Motor neuron (in vitro differentiated cells): ENCODE measurements at regions not wholly inside any gene's neighbourhood (a gene's known extent, or its start where the extent isn't known, plus 50 kb on each side); places are given as distances from the start of the nearest gene placed in this dataset.

Experiments used
- ATAC-seq, 8 experiments: fragments of 200-7000 bp; cut with Tn5 transposase; replicated peaks in 6 of 8; 2 replicates each; pipeline ENCODE4 v1.8.0; 2021; ENCODE audit warnings: mild to moderate bottlenecking in 8 of 8, moderate library complexity in 8 of 8
- H3K27ac ChIP-seq, 2 donors: fragments of 250-450 bp; sonication (Bioruptor Pico); 2 replicates each; pipeline ENCODE4 v1.9.0; 2021; ENCODE audit warnings: antibody characterized with exemption in 2 of 2, mild to moderate bottlenecking in 2 of 2, moderate library complexity in 1 of 2
- H3K4me1 ChIP-seq, 2 donors: fragments of 250-450 bp; sonication (Bioruptor Pico); replicated peaks in 1 of 2; 2 replicates each; pipeline ENCODE4 v1.6.1; 2021; ENCODE audit warnings: antibody characterized with exemption in 2 of 2, mild to moderate bottlenecking in 2 of 2, moderate library complexity in 1 of 2
- H3K4me3 ChIP-seq, 5 donors: fragments of 250-450 bp; sonication (Bioruptor Pico); 2 replicates each; pipeline ENCODE4 v1.9.0; 2021; ENCODE audit warnings: antibody characterized with exemption in 5 of 5, mild to moderate bottlenecking in 5 of 5, moderate library complexity in 4 of 5
- WGBS, 10 experiments: fragments of 450-650 bp; shearing (Covaris generic); methylation state at CpG; one replicate each; pipeline ENCODE4 v1.0.0; 2022; 5-methylcytosine and 5-hydroxymethylcytosine counted together
- in situ Hi-C, 9 experiments: fragments of 400-800 bp; cut with MboI; loops; one replicate each; pipeline ENCODE4 v1.15.0; 2021; ENCODE audit warnings: low sequenced_read_pairs in 9 of 9, low pct_unique_long_range_greater_than_20kb in 2 of 9; ENCODE audit not compliant: unreplicated experiment in 9 of 9

DNA sequence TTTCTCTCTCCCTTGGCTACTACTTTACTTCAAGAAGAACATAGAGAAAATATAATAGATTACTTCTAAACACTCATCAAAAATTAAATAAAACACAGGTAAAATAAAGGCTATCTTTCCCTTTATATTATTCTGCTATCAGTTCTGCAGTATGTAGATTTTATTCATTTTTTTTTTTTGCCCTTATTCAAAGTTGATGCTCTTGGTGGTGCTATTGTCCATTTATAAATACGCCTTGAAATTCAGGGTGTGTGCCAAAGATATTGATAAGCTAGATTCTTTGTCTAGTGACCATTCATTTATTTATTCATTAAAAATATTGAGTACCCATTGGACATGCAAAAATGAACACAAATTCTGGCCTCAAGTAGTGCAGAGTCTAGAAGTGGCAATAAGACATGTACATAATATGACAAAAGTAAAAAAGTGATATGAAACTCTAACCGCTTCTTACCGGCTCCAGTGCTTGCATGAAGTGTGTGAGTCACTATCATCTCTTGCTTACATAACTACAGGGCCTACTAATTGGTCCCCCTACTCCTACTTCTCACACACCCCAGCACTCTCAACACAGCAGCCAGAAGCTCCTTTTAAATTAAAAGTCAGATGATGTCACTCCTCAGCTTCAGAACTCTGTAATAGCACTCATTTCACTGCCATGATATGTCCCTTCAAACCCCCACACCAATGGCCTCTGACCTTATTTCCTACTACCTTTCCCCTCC is 208.3 kb upstream of the FANCL start:
- WGBS, 10 experiments: 15 to 100% (median 81%) methylated on average over 1 to 3 of the region's 3 CpGs

DNA sequence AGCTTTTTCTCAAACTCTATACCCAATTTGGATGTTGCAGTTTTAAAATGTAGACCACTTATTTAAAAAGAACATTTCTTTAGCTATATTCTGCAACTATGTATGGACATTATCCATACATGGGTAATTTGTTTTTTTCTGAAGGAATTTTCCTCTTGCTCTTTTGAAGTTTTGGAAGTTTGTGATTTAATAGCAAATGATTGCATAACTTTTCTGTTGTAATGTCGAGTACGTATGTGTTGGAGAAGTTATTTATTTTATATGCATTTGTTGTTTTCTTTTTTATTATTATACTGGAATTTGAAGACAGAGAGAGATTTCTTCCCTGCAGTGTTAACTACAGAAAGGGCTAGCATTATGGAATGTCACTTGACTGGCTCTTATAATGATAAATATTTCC is 207.7 kb upstream of the FANCL start:
- no peak for ATAC-seq
- Histone ChIP-seq H3K27ac (no peak overlapping the region), H3K4me3 (no peak overlapping the region), H3K4me1 (no peaks in the 10 kb centered on the region)
- 43 to 100% (median 89%) methylated on average over 2 of the region's 2 CpGs; no CpG with 5 or more reads in 1 of the 10 experiments for WGBS, 10 experiments
- in situ Hi-C loops: loop anchor here in 2 of 9 experiments (10.0 to 25.0 kb wide), 3 partner anchors 312 to 544 kb away; no protein-coding TSS in a partner anchor

More for the DNA sequence above, 208.3 kb upstream of the FANCL start:
- Histone ChIP-seq H3K4me3 (no peak overlapping the region), H3K27ac (no peak overlapping the region), H3K4me1 (no peaks in the 10 kb centered on the region)
- ATAC-seq: peak in 7 of 8 experiments; percentile 65 to 98 (median 96)
- in situ Hi-C loops: loop anchor here in 2 of 9 experiments (10.0 to 25.0 kb wide), 3 partner anchors 312 to 545 kb away; no protein-coding TSS in a partner anchor

DNA sequence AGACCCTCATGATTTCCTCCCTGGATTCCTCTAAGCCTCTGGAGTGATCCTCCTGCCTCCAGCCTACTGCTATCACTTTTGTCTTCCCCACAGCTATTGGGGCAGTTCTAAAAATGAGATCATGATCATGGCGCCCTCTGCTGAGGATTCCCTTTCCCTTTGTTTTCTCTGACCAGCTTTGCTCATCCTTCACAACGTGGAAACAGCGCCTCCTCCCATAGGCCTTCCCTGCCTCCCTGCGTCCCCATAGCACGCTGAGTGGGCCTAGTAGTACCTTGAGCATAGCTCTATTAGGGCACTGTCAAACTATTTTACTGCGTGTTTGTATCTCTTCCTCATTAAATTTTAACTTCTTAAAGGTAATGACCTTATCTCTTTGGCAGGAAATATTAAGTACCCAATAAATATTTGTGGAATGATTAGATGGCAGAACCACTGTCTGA is 207.0 kb upstream of the FANCL start:
- no peaks in the 10 kb centered on the region for H3K4me1 ChIP-seq
- no peak overlapping the region for H3K4me3 ChIP-seq
- in situ Hi-C loops: loop anchor here in 2 of 9 experiments (10.0 to 25.0 kb wide), 3 partner anchors 311 to 543 kb away; no protein-coding TSS in a partner anchor
- WGBS, 10 experiments: 0 to 41% (median 11%) methylated on average over 1 to 6 of the region's 6 CpGs; no CpG with 5 or more reads in 2 of the 10 experiments
- H3K27ac ChIP-seq: no peak overlapping the region
- ATAC-seq: peak; percentile 47 to 93 (median 82)

DNA sequence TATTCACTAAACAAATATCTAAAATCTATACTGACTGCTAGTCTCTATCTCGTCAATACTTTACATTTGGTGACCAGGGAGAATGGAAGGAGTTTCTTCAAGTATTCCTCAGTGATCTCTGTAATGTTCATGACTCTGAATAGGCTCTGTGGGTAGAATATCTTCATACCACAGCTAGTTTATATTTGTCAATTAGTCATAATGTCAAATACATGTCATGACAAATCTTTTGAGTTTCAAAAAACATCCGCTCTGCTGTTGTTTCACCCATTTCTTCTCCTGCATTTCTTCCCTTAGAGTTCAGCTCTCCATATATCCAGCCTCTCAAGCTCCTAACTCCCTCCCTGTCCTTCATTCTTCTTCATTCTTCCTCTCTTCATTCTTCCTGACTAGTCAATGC is 206.5 kb upstream of the FANCL start:
- Histone ChIP-seq H3K4me3 (no peak overlapping the region), H3K27ac (no peak overlapping the region), H3K4me1 (no peaks in the 10 kb centered on the region)
- ATAC-seq: no peak
- 75 to 100% (median 95%) methylated on average over 1 to 2 of the region's 2 CpGs; no CpG with 5 or more reads in 2 of the 10 experiments for WGBS, 10 experiments
- in situ Hi-C loops: loop anchor here in 2 of 9 experiments (10.0 to 25.0 kb wide), 3 partner anchors 310 to 543 kb away; no protein-coding TSS in a partner anchor

DNA sequence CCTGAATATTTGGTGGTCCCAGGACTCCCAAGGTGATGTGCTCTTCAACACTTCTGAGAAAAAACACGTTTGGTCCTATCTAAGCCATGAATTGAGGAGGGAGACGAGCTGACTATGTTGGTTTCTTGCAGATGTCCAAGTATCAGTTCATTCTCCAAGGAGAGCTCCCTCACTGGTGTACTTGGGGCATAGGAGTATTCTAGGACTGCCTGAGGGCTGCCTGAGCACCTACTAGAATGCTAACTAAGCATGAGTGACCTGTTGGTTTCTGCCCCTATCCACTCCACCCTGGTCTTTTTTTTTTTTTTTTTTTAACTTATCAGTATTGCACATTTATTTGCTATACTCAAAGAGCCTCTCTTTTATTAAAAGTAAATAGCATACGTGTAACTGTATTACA is 200.5 kb upstream of the FANCL start:
- in situ Hi-C loops: loop anchor here in 2 of 9 experiments (10.0 to 25.0 kb wide), 3 partner anchors 304 to 537 kb away; no protein-coding TSS in a partner anchor

DNA sequence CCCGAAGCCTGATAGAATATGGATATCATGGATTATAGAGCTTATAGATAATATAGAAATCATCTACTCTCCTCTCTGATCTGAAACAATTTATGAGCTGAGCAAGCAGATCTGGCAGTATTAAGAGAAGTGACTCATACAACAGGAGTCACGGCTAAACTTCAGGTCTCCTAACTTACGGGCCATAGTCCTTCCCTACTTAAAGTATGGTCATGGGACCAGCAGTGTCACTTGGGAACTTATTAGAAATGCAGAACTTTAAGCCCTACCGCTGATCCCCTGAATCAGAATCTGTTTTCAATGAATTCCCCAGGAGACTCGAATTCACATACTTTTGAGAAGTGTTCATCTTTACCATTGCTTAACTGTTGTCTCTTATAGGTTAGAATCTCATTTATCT is 195.7 kb upstream of the FANCL start:
- in situ Hi-C loops: loop anchor here in 2 of 9 experiments (25.0 kb wide), 2 partner anchors 300 to 525 kb away; no protein-coding TSS in a partner anchor

More for the DNA sequence above, 200.5 kb upstream of the FANCL start:
- H3K4me3 ChIP-seq: no peak overlapping the region
- no peak for ATAC-seq
- no peaks in the 10 kb centered on the region for H3K4me1 ChIP-seq
- 20 to 100% (median 82%) methylated on average over 1 to 3 of the region's 3 CpGs for WGBS, 10 experiments
- H3K27ac ChIP-seq: no peak overlapping the region

DNA sequence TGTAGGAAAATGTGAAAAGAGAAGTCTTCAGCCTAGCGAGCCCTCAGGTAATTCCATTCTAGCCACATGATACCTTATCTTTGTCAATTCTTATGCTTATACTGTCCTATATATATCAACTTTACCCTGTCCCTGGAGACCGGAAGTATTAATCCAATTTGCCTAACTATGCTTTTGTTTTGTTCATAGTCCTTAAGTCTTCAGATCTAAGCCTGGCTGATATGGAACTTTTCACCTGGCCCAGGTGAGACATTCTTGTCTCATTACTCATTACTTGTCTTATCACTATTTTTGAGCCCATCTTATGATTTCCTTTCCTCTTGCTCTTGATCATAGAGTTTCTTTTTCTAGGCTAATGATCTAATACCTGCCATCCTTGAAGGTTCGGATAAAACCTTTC is 194.1 kb upstream of the FANCL start:
- Histone ChIP-seq H3K27ac (no peak overlapping the region), H3K4me1 (no peaks in the 10 kb centered on the region), H3K4me3 (no peak overlapping the region)
- in situ Hi-C loops: loop anchor here in 2 of 9 experiments (25.0 kb wide), 2 partner anchors 298 to 523 kb away; no protein-coding TSS in a partner anchor
- no peak for ATAC-seq
- WGBS, 10 experiments: 22 to 94% (median 68%) methylated on average over 1 to 3 of the region's 3 CpGs

More for the DNA sequence above, 195.7 kb upstream of the FANCL start:
- Histone ChIP-seq H3K4me1 (no peaks in the 10 kb centered on the region), H3K4me3 (no peak overlapping the region), H3K27ac (no peak overlapping the region)
- ATAC-seq: no peak
- 5 to 94% (median 79%) methylated on average over 2 to 5 of the region's 5 CpGs; no CpG with 5 or more reads in 2 of the 10 experiments for WGBS, 10 experiments

DNA sequence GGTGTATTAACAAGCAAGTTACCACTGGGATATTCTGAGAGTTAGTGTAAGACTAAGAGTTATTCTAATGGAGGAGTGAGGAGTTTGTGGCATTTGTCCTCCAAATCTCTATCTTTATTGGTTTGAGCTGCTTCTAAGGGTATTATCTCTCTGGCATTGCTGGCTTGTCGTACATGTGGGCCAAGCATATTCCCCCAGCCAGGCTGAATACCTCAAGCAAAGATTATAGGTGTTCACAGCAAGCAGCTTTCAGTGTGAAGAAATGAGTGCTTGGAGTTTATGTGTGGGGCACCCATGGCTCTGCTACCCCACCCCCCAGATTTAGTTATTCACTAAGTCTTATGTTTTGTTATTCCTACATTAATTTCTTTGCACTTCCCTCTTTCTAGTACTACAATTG is 193.6 kb upstream of the FANCL start:
- Histone ChIP-seq H3K27ac (no peak overlapping the region), H3K4me1 (no peaks in the 10 kb centered on the region), H3K4me3 (no peak overlapping the region)
- in situ Hi-C loops: loop anchor here in 2 of 9 experiments (25.0 kb wide), 2 partner anchors 297 to 522 kb away; no protein-coding TSS in a partner anchor
- ATAC-seq: no peak
- 33 to 67% methylated on average over 1 of the region's 1 CpG; no CpG with 5 or more reads in 8 of the 10 experiments for WGBS, 10 experiments

DNA sequence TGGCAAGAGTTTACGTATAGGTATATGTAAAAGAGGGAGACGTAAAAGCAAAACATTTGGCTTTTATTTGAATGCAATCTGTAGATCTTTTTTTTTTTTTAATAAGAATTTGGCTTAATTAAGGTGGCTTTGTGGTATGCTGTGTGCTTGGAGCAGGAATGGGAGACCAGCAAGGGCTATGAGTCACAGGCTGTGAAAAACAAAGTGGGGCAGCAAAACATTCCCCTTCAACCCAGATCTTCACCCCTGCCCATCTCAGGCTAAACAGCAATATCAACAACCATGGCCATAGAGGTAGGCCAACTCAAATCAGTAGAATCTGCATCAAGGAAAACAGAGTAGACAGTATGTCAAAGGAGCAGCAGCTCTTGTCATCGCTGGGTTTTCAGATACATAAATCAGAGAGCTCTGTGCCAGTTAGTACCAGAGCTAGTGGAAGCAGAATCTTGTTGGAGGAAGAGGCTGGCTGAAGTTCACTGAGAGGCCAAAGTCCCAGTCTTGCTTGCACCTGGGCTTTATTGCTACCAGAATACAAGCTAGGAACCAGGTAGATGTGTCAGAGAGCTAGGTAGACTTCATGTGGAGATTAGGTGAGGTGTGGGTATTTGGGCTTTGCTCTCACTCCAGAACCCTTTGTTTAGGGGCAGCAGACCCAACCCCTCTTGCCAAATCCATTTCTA is 191.5 kb upstream of the FANCL start:
- H3K4me1 ChIP-seq: peaks cover 0 to 3% of the 10 kb centered on the region in 2 donors
- 34 to 100% (median 90%) methylated on average over 2 to 3 of the region's 3 CpGs; no CpG with 5 or more reads in 1 of the 10 experiments for WGBS, 10 experiments
- ATAC-seq: no peak
- in situ Hi-C loops: loop anchor here in 2 of 9 experiments (25.0 kb wide), 2 partner anchors 295 to 520 kb away; no protein-coding TSS in a partner anchor
- no peak overlapping the region for H3K27ac ChIP-seq
- H3K4me3 ChIP-seq: no peak overlapping the region

DNA sequence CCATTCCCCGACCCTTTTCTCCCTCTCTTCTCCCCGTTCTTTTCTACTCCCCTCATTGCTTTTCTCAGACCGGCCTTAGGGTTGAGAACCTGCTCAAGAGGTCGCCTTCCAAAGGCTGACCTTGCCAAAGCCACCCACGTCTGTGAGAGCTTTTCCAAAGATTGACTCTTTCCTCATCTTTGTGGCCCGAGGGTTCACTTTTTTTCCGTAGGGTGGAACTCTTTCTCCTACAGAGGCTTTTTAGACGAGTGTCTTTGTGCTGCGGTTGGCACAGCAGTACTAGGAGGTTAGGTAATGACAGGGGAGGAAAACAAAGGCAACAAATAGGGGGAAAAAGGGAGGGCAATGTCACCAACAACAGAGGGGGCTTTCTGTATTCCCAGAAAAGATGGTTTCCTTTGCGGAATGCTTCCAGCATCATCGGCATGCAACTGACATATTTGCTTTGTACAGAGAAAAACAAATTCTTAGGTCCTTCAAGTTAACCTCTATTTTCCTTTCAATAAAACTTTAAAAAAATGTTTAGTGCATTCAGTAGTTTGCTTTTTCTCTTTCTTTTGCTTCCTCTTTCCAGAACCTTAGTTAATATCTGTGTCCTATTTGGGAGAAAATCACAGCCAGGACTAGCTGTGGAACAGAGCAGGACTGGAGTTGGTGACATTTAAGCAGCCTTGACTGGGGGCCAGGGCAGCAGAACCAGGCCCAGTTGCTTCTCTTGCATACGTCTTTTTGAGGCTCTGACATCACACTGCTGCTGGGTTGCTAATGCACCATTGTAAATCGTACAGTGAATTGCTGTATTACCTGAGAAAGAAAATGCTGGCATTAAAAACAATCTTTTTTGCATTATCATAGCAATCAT is 188.1 kb upstream of the FANCL start:
- ATAC-seq: peak in 5 of 8 experiments; percentile 11 to 28 (median 27)
- in situ Hi-C loops: loop anchor here in 2 of 9 experiments (25.0 kb wide), 2 partner anchors 292 to 517 kb away; no protein-coding TSS in a partner anchor
- Histone ChIP-seq H3K27ac (peak overlapping the region; percentile 86 to 87), H3K4me3 (peak overlapping the region; percentile 48 to 78 (median 54)), H3K4me1 (peaks cover 3 to 6% of the 10 kb centered on the region in 2 donors)
- WGBS, 10 experiments: 3 to 76% (median 41%) methylated on average over 1 to 8 of the region's 13 CpGs

DNA sequence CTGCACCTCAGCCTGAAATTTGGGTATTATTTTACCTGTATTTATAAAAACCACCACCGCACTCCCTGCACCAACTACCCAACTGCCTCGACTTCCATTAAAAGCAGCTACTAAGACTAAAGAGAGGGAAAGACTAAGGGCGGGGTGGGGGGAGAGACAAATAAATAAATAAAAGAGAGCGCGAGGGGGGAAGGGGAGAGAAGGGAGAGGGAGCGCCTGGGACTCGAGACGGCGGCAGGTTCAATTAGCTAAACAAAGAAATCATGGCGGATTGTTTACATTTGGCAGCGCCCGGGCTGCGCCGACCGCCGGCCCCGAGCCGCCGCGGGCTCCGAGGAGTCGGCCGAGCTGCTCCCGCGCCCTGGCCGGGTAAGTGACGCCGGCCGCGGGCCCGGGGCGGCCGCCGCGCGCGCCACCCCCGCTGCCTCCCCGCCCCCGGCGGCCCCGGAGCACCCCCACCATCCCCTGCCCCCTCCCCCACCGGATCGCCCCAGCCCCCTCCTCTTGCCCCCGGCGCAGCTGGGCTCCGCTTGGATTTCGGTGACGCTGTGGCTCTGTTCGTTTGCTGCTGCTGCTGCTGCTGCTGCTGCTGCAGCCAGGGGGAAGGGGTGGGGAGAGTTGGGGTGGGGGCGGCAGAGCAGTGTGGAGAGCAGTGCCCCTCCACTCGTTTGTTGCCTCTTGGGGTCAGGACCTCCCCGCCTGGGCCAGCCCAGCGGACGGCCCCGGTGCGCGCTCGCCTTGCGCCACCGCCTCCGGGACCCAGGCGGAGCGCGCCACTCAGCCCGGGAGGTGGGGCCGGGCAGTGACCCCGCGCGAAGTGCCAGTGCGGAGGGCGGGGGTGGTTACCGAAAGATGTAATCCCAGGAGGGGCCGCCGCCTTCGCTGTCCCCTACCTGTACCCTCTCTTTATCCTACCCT is 187.2 kb upstream of the FANCL start:
- Histone ChIP-seq H3K4me1 (peaks cover 3 to 6% of the 10 kb centered on the region in 2 donors), H3K27ac (peak overlapping the region; percentile 86 to 87), H3K4me3 (peak overlapping the region; percentile 48 to 78 (median 54))
- peak; percentile 37 to 87 (median 82) for ATAC-seq
- WGBS, 10 experiments: 0% methylated on average over 1 to 2 of the region's 76 CpGs; no CpG with 5 or more reads in 6 of the 10 experiments
- in situ Hi-C loops: loop anchor here in 2 of 9 experiments (25.0 kb wide), 2 partner anchors 291 to 516 kb away; no protein-coding TSS in a partner anchor
